ENCODE measurements at regions not wholly inside any gene's neighbourhood (a gene's known extent, or its start where the extent isn't known, plus 50 kb on each side); places are given as distances from the start of the nearest gene placed in this dataset.
"Not testable (repeated sequence)": the region's sequence is repeated elsewhere in the genome, so short reads cannot be mapped to it uniquely, and the experiment has no call there.

DNA sequence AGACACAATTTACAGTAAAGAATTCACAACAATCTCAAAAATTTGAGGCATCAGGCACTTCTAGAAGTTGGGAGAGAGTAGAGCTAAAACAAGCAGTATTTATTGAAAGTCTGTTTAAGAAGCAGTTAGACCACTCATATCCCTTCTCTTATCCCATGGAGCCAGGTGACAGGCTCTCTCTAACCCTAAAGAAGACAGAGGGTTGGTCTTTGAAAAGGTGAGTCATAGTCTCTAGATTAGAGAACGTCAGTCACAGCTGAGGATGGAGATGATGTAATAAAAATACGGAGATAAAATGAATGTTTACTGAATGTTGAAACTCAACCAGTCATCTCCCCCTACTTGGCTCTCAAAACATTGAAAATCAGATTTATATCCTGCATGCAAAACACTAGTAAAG is 223.8 kb downstream of the CHIC2 start:
- H3K4me3 ChIP-seq (ENCODE audit: low read depth, low read length) = no peak overlapping the region
- TF ChIP-seq, protein P1, sequence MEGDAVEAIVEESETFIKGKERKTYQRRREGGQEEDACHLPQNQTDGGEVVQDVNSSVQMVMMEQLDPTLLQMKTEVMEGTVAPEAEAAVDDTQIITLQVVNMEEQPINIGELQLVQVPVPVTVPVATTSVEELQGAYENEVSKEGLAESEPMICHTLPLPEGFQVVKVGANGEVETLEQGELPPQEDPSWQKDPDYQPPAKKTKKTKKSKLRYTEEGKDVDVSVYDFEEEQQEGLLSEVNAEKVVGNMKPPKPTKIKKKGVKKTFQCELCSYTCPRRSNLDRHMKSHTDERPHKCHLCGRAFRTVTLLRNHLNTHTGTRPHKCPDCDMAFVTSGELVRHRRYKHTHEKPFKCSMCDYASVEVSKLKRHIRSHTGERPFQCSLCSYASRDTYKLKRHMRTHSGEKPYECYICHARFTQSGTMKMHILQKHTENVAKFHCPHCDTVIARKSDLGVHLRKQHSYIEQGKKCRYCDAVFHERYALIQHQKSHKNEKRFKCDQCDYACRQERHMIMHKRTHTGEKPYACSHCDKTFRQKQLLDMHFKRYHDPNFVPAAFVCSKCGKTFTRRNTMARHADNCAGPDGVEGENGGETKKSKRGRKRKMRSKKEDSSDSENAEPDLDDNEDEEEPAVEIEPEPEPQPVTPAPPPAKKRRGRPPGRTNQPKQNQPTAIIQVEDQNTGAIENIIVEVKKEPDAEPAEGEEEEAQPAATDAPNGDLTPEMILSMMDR (IDR thresholded peaks at IDR 0.05; ENCODE audit: borderline replicate concordance, insufficient read depth, low read depth, low read length) = no peak

- H3K4me3 ChIP-seq (ENCODE audit: low read depth, low read length) = not testable (repeated sequence)
Measured at GRCh38 chr4:53833302-53834003, 231.0 kb downstream of the CHIC2 start.

GRCh38 chr4:53832549-53832948 is 231.9 kb downstream of the CHIC2 start:
- H3K4me3 ChIP-seq (ENCODE audit: low read depth, low read length) = no peak overlapping the region

DNA sequence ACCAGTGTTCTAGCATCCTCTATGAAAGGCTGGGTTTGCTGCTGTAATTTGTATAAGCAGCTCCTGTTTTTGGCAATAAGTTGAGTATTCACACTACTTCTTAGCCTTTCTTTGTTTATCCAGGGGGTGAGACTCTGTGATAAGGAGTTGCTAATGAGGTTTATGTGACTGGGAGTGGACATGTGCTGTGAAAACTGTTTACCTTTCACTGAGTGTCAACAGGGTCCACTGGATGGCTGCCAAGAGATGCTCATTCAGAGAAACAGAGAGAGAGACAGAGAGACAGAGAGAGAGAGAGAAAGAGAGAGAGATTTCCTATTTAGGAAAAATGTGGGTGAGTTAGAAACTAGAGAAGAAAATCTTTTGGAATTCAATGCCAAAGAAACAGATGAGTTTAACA is 233.9 kb downstream of the CHIC2 start:
- no peak overlapping the region for H3K4me3 ChIP-seq (ENCODE audit: low read depth, low read length)
- TF ChIP-seq, protein P1 (IDR thresholded peaks at IDR 0.05; ENCODE audit: borderline replicate concordance, insufficient read depth, low read depth, low read length) = no peak

More at GRCh38 chr4:53832549-53832948, 231.9 kb downstream of the CHIC2 start:
- TF ChIP-seq, protein P1 (IDR thresholded peaks at IDR 0.05; ENCODE audit: borderline replicate concordance, insufficient read depth, low read depth, low read length) = no peak

DNA sequence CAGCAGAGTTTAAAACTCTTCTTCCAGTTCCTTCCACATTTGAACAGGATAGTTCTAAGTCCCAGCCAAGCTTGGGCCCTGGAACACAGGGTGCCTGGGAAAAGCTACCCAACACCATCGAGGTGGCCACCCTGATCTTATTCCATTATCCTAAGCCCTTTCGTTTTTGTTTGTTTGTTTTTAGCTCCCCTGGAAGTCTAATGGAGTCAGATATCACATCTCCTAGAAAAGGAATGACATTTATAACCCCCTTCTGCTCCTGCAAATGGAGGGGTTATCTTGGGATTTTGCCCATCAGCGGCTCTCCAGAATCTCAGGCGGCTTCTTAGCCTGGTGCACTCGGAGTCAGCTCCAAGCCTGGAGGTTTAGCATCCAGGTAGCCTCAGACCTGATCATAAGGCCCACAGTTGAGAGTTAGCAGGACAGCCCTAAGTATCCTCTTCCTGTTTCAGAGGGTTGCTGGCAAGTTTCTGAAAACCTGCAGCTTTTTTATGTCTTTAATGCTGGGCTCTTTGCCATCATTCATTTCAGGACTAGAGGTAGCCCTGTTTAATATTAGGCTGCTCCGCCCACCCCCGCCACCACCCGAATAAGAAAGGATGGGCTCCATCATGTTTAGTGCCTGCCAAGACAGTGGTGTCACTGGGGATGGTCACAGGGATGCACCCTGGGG is 230.0 kb upstream of the LNX1 start:
- TF ChIP-seq, protein P1 (IDR thresholded peaks at IDR 0.05; ENCODE audit: borderline replicate concordance, insufficient read depth, low read depth, low read length) = no peak
- no peak overlapping the region for H3K4me3 ChIP-seq (ENCODE audit: low read depth, low read length)

- TF ChIP-seq, protein P1 (IDR thresholded peaks at IDR 0.05; ENCODE audit: borderline replicate concordance, insufficient read depth, low read depth, low read length) = no peak
Measured at GRCh38 chr4:53818104-53818503, 226.8 kb upstream of the LNX1 start.

DNA sequence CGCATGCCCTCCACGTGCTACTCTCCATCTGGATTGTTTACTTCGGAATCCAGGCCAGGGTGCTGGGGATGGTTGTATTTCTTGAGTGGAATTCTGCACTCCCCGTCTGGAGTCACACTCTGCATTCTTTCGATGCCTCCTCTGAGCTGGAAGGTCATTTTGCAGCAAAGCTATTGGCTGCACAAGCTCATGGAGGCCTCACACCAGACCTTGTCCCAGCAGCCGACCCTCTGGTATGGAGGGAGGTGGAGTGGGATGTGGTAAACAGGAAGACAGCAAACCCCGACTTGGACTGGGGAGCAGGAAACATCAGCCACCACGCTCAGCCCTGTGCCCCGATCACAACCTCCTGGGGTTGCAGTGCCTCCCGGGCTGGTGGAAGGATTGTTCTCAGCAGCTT is 225.3 kb upstream of the LNX1 start:
- TF ChIP-seq, protein P1 (IDR thresholded peaks at IDR 0.05; ENCODE audit: borderline replicate concordance, insufficient read depth, low read depth, low read length) = no peak
- H3K4me3 ChIP-seq (ENCODE audit: low read depth, low read length) = no peak overlapping the region

More at GRCh38 chr4:53818104-53818503, 226.8 kb upstream of the LNX1 start:
- H3K4me3 ChIP-seq (ENCODE audit: low read depth, low read length) = no peak overlapping the region
